Hematopoietic multipotent progenitor cell treated with erythropoietin and hydrocortisone succinate and interleukin-3 and kit ligand, for 17 days (in vitro differentiated cells): ENCODE measurements at regions not wholly inside any gene's neighbourhood (a gene's known extent, or its start where the extent isn't known, plus 50 kb on each side); places are given as distances from the start of the nearest gene placed in this dataset.

Experiments
- DNase-seq: peaks from one replicate; pipeline ENCODE4 v3.0.0-alpha.2; 2015; ENCODE audit warnings: low spot score

- no peak for DNase-seq
Measured at GRCh38 chr11:122317305-122317704, 201.3 kb upstream of the BLID start.

DNA sequence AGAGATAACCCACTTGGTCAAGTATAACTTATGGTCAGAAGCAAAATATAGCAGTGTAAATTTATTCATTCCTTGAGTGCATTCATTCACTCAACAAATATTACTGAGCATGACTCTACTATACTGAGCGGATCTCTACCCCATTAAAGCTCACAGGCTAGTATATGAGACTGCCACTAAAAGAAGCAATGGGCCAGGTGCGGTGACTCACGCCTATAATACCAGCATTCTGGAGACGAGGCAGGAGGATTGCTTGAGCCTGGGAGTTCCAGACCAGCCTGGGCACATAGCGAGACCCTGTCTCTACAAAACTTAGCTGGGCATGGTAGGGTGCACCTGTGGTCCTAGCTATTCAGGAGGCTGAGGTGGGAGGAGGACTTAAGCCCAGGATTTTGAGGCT lies 197.6 kb upstream of the BLID start:
- no peak for DNase-seq

GRCh38 chr11:122311216-122311755 lies 195.3 kb upstream of the BLID start:
- no peak for DNase-seq

DNA sequence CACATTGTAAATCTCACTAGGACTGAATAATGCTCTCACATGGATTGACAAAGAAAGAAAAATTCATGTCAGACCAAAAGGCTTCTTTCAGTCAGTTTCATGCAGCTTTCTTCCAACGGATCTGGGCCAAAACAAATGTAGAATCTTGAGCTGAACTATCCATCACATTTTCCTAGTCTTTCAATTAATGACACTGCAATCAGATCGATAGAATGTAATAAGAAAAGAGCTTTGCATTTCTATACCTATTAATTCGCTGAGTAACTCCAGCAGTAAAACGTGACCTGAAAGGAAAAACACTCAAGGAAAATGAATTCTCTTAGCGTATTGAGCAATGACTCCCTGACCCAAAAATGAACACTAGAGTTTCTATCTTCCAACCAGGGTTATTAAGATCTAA lies 194.8 kb upstream of the BLID start:
- DNase-seq = no peak

DNA sequence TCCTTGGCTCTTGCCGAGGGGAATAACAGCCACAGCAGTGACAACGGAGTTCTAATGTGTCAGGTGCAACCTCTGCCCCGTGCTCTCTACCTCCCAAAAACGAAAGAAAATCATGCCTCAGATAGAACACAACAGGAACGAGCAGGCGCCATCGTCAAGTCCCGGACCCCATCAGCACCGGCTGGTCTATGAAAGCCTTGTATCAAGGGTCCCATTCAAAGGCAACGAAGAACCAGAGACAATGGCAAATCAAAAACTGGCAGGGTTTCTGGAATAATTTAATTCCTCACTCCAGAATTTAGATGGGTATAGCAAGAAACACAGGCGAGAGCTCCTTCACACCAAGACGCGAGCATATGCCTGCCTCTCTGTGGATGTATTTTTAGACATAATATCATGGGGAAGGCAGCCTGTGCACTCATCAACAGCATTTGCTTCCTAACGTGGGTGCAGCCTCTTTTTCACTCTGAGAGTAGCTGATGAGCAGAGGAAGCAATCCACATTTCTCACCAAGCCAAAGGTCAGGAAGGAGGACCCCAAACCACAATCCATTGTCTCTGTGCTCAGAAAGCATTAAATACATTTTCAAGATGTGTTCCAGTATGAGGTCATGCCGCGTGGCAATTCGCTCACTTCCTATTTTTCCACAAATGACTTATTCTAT lies 193.4 kb upstream of the BLID start:
- DNase-seq = no peak

GRCh38 chr11:122308226-122308625 lies 192.2 kb upstream of the BLID start:
- DNase-seq = no peak

DNA sequence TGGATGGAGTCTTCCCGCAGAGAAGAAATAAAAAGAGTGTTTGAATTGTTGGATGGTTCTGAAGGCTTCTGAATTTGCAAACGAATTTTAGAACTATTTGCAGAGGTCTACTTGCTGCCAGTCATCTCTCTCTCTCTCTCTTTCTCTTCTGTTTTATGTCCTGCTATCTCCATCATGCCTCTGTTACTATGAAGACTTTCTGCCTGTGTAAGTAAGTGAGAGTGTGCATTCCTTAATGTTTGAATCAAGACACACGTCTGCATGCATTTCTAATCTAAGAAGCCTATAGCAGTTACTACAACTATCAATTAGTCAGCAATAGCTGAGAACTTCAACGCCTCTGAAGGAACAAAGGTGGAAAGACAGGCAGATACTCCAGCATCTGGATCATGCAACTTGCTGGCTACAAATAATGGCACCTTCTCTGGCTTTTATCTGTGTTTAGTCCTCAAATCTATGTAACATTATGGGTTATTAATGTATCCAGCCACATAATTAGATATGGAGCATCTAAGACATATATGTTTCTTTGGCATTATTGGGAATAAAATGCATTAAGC lies 191.5 kb upstream of the BLID start:
- no peak for DNase-seq

DNA sequence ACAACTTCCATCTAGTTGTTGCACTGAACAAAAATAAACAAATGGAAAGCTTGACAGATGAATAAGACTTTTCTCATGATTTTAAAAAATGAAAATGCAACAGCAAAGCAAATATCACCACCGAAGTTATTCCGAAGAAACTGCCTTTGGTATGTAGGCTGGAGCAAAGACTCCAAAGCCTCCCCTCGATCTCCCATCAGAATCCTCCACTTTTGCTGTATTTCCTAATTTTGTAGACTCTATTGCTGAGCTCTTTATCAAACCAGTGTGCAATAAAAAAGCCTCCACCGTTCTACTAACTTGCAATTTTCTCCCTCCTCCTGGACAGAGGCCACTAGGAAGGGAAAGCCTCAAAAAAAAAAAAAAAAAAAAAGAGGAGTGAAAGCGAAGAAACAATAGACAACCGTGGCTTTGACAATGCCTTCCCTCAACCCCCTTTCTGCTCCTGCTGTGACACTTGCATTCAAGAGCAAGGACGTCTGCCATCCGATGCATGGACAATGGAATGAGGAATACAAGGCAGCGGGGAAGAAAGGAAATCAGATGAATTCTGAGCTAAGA lies 190.9 kb upstream of the BLID start:
- no peak for DNase-seq

DNA sequence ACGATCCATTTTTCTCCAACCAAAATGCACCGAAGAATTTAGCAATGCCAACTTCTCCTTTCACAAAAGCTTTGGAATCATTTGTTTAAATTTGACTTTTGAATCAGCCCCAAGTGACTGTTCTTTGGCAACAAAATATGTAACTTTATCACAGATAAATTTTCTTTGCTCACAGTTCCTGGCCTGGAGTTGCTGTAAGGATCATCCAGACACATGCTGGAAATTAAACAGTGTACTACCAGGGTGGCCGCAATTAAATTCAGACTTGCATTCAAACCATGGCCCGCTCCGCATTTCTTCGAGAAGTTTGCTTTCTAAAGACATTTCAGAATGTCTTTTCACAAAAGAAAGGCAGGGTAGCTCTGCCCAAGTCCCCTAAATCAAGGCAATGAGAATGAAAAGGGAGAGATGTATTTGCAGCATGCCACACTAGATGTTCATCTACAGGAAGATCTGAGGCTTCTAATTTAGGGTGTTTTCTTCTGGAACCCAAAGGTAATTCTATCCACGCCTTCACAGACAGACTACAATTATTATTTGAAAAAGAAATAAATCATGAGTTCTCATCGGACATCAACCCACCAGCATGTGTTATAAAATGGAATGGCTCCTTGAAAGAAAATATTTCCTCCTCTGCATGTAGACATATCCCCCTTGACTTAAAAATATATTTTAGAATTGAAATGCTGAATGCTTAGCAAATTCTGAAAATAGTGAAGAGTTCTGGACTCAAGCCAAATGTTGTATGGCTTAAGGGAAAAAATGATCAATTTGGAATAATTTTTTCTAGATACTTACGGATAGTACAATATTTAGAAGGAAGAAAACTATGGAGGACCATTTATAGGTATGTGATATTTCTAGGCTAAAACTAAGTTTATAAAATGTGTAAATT lies 189.7 kb upstream of the BLID start:
- no peak for DNase-seq

DNA sequence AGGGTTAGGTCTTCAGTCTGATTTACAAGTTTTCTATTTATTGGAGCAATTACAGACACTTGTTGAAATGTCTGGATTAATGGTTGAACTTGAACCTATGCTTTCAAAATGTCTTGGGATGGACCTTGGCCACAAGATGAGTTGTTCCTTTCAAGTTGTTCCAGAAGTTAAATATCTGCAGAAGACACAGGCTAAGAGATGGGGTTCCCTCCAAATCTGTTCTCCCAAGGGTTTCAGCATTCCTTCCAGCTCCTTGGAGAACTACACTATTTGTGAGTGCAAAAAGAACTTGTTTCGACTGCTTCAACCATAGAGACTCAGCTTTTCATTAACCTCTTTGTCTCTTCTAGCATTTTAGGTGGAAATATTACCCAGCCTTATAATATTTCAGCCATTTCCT lies 189.0 kb upstream of the BLID start:
- DNase-seq = no peak

GRCh38 chr11:122304306-122304705 lies 188.3 kb upstream of the BLID start:
- DNase-seq = no peak

- DNase-seq = no peak
Measured at GRCh38 chr11:122294041-122294440, 178.0 kb upstream of the BLID start.

GRCh38 chr11:122293296-122294023 lies 177.4 kb upstream of the BLID start:
- no peak for DNase-seq

DNA sequence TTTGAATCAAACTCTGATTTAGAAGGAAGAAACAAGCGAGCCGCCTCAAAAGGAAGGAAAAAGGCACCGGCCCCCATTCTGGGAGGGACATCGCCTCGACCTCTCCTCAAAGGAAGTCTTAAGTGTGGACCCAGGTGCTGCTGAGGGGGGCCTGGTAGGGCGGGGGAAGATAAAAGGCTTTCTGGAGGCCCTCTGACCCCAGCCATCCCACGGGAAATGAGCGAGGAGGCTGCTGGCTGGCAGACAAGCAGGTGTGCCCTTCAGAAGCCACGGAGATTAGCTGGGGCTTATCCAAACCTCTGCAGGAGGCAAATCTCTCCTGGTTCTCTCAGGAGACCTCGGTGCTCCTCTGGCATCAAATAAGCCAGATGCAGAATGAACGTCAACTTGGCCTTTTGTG lies 171.4 kb upstream of the BLID start:
- no peak for DNase-seq

- no peak for DNase-seq
Measured at GRCh38 chr11:122285070-122285988, 169.3 kb upstream of the BLID start.

DNA sequence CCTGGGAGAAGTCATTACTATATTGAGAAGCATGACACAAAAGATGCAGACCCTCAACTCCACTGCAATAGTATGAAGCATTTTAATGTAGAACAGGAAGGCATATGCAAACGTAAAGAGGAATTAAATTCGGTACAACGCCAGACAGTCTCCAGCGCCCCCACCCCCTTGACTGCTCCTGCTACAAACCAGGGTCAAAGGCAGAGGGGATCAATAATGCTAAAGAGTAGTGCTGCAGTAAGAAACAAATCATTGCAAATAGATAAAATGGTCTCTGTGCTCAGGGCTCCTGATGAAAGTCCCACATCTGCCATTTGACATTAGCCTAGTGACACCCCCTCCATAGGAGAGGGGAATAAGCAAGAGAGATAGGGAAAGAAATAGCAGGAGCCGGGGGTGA lies 164.9 kb upstream of the BLID start:
- no peak for DNase-seq

- DNase-seq = no peak
Measured at GRCh38 chr11:122279194-122279593, 163.2 kb upstream of the BLID start.

- no peak for DNase-seq
Measured at GRCh38 chr11:122277493-122277892, 161.5 kb upstream of the BLID start.

- no peak for DNase-seq
Measured at GRCh38 chr11:122276221-122276620, 160.2 kb upstream of the BLID start.

DNA sequence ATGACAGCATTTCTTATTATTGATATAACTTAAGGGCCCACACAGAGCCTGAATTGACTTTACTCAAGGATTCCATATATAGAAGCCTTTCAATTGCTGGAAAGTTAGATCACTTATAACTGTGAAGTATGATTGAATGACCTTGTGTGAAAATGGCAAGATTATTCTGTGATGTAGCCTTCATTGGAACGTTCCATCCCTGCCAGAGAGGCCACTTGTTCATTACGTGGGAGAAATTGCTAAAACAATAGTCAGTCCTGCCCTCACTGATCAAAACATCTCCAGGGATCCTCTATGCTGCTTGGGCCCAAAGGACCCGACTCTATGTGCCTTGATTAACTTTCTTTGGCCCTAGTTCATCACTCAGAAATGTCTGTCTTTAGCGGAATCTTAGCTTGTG lies 159.5 kb upstream of the BLID start:
- no peak for DNase-seq
